Stimulated activated CD4-positive, alpha-beta T cell treated with anti-CD3 and anti-CD28 coated beads, Interleukin-2, amount 100 ng/mL, for 4 hours (primary cell): ENCODE measurements at regions not wholly inside any gene's neighbourhood (a gene's known extent, or its start where the extent isn't known, plus 50 kb on each side); places are given as distances from the start of the nearest gene placed in this dataset.

Experiments used
- DNase-seq: peaks from one replicate; pipeline ENCODE4 v3.0.0-alpha.2; 2020; ENCODE audit warnings: low read depth

- no peak for DNase-seq
Observed at GRCh38 chr3:177300842-177301241, 103.6 kb upstream of the TBL1XR1 start.

DNA sequence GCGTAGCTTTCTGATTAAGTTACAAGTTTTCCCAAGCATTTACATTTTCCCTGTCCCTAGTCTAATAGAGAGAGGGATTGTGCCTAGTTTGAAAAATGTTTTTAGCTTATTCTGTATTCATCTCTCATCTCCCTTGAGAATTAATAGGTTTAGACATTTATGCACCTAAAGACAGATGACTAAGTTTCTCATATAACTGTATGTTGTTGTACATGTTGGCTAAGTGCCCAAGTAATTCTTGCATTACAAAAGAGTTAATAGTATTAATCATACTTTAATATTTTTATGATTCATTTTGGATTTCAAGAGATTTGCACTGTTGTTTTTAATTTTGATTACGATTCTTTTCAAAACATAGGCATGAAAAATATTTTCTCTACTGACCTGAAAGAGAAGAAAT is 109.0 kb upstream of the TBL1XR1 start:
- no peak for DNase-seq

GRCh38 chr3:177307391-177307790 is 110.1 kb upstream of the TBL1XR1 start:
- no peak for DNase-seq

GRCh38 chr3:177307826-177308225 is 110.5 kb upstream of the TBL1XR1 start:
- DNase-seq = no peak

GRCh38 chr3:177308286-177308685 is 111.0 kb upstream of the TBL1XR1 start:
- DNase-seq = no peak

GRCh38 chr3:177308911-177309310 is 111.6 kb upstream of the TBL1XR1 start:
- no peak for DNase-seq

DNA sequence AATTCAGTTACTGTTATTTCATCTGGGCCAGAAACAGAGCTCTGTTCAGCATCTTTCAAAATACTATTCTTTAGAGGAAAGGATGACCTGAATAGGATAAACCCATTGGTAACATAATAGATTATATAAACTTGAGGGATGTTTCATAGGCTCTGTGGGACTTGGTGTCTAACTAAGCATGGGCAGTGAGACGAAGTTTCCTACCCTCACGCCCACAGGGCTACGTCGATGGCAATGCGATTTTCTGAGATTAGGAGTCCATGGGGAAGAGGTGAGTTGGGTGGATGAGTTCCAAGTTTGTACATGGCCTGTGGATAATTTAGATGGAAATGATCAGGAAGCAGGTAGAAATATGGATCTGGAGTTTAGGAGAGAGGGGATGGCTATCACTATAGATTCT is 115.2 kb upstream of the TBL1XR1 start:
- DNase-seq = no peak

DNA sequence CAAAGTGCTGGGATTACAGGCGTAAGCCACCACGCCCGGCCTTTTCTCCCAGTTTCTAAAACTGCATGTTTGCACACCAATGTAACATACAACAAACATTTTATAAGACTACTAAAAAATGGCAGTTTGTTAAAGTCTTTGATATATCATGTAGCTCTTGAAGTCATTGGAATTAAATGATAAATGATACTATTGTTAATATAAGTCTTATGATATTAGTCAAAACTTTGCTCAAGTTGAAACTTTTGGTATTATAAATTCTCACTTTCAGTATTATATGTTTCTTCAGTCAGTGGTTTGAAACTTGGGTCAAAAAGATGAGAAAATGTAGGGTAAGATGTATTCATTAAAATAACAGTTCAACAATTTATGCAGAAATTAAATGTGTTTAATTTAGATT is 117.6 kb upstream of the TBL1XR1 start:
- no peak for DNase-seq

DNA sequence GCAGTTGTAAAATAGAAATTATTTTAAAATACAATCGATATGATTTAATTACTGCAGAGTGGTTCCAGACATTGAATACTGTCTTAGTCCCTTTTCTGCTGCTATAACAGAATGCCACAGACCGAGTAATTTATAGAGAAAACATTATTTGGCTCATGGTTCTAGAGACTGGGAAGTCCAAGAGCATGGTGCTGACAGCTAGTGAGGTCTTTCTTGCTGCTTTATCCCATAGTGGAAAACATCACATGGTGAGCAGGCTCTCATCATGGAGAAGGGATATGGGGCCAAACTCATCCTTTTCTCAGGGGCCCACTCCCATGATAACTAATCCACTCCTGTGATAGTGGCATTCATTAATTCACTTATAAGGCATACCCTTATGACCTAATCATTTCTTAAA is 120.0 kb upstream of the TBL1XR1 start:
- no peak for DNase-seq

DNA sequence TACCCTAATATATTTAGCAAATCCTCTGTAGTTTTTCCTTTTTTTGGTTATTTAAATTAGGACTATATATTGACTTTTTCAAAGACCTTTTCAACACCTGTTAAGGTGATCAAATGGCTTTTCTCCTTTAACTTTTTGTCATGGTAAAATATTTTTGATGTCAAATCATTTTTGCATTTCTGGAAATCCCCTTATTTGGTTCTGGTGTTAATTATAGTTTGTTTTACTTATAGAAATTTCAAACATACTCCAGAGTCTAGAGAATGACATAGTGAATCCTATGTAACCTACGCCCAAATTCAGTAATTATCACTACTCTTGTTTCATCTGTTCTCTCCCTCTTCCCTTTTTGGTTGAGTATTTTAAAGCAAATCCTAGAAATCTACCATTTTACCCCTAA is 121.3 kb upstream of the TBL1XR1 start:
- DNase-seq = no peak

DNA sequence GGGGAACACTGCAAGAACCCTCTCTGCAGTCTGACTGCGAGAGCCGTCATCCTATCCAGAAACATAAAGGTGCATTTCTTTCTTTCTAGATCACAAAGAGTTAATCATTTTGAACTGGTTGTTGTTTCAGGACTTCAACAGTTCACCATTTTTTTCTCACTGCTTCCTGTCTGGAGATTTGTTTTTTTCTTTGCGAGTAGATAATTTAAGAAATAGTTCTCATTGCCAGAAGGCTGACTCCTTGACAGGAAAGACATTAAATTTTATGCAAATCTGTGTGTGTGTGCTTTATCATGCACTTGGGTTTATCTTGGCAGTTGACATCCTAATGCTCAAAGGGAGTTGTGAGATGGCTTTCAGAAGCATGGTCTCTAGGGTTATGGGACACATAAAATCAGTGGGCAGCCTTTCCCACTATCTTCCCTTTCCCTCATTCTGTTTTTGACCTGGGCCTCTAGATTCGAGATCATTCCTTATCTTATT is 123.5 kb upstream of the TBL1XR1 start:
- DNase-seq = no peak

DNA sequence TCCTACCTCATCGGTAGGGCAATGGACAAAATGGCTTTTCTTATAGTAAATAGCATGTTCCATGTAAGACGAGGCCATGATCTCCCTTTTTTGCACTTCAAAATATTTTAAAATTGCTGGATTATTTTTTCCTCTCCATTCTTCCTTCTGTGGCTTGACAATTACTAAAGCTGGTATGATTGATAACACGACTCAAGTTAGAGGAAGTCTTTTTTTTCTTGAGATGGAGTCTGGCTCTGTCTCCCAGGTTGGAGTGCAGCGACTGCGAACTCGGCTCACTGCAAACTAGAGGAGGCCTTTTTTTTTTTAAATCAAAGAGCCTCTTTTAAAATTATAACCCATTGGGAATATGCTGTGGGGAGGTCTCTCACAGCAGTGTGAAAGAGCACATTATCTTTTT is 124.5 kb upstream of the TBL1XR1 start:
- no peak for DNase-seq

- no peak for DNase-seq
Observed at GRCh38 chr3:177322881-177323280, 125.6 kb upstream of the TBL1XR1 start.

DNA sequence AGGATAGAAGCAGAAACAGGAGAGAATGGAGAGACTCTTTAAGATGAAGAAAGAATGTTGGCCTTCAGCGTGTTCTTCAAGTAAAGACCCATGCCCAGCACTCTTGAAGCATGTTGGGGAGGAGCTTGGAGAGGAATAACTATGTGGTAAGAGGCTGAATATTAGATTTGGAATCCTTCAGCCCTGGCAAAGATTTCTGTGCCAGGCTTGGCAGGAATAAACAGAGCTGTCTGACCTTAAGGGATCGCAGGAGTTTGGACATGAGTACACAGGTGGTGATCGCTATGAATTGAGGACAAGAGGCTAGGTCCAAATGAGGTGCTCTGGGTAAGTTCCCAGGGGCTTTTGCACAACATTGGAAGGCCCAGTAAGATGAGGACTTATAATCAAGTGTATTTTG is 132.6 kb upstream of the TBL1XR1 start:
- DNase-seq = no peak

GRCh38 chr3:177330779-177331178 is 133.5 kb upstream of the TBL1XR1 start:
- DNase-seq = no peak

DNA sequence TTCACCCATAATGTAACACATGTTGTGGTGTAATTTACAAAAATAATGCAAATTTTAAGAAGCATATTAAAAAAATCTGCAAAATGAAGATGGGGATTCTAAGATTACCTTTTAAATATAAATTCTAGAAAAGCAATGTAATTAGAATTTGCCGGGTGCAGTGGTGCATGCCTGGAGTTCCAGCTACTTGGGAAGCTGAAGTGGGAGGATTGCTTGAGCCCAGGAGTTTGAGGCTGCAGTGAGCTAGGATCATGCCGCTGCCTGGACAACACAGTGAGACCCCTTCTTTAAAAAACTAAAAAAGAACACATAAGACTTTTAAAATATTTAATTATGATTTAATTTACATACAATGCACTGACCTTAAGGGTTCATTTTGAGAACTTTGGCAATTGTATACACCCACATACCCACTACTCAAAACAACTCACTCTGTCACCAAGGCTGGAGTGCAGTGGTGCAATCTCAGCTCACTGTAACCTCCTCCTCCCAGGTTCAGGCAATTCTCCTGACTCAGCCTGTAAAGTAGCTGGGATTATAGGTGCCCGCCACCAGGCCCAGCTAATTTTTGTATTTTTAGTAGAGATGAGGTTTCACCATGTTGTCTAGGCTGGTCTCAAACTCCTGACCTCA is 134.0 kb upstream of the TBL1XR1 start:
- DNase-seq = no peak

GRCh38 chr3:177332955-177333354 is 135.7 kb upstream of the TBL1XR1 start:
- DNase-seq = no peak

DNA sequence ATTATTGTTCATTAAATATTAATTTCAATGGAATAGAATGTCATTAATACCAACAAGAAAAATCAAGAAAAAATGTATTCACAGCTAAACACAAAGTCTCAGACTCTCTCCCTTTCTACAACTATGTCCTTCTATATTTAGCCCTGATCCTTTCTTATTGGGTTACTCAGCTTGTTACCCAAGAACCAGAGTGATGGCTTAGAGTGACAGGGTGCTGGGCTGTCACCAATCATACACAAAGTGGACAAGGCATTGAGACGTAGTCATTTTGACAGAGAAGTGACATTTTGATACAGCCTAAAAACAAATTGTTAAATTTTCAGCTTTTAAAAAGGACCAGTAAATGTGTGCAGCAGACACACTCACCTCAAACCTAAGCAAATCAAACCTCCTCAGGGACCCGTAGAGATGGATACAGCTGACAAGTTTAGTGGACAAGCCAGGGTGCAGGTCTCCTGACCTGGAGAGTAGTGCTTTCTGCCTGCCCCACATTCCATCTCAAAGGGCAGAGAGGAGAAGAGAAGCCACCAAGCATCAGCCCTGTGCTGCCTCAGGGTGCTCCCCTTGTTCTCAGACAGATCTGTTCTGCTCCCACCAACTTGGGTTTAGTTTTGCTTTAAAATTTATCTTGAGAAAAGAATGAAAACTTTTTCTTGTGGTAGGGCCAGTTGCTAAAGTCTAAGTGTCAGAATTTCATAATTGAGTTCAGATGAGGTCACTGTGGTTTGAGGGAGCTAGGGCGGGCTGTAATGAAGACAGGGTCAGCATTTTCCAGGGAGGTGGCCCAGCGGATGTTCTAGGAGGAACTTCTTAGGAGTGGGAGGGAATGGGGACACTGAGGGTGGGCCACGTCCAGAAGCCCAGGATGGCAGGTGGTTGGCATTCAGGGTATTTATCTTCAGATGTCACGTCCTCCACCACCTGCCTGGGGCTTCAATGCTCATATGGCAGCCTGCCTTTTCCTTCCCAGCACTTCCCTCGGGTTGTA is 136.5 kb upstream of the TBL1XR1 start:
- DNase-seq = no peak

DNA sequence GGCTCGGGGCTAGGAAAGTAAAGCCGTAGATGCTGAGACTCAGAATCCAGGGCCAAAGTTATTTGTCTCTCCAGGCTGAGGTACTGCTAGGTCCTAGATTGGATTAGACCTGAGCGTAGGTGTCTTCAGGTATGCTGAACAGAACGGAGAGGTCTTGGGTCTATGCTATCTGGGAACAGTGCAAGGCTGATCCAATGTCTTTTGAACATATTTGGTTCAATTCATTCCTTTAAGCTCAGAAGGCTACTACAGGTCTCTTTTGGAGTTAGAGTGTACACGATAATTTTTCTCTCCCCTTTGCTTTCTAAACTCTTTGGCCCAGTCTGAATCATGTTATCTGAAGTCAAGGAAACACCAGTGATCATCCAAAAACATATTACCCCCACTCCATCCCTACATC is 137.5 kb upstream of the TBL1XR1 start:
- no peak for DNase-seq

GRCh38 chr3:177335728-177336127 is 138.4 kb upstream of the TBL1XR1 start:
- DNase-seq = no peak

- DNase-seq = no peak
Observed at GRCh38 chr3:177336873-177337450, 139.7 kb upstream of the TBL1XR1 start.

DNA sequence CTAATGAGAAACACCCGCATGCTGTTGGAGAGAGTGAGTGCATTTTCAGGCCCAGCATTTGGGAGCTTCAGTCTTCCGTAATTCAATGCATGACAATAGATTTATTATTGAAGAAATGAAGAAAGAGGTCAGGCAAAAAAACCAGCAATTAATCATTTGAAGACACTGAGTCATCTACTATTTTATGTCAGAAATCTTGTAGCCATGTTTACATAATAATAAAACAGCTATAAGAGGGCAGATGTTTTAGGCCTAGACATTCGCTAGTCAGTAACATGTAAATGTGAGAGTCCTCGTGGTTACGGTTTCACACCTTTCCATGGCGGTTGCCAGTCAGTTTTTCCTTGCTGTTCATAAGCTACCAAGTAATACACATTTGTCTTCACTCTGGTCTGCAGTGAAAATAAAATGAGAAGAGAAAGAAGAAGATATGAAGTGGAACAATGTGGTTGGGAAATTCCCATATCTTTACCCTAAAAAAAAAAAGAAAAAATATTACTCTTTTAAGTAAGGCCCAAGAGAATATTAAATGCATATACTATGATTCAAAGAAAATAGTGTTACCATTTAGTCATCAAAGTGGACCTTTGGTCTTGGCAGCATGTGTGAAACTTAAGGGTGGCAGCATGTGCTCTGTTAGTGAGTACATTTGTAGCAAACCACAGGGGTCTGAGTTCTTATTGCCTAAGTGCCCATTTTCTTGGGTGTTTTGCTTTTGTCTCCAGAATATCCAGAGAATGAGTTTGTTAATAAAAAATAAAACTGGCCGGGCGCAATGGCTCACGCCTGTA is 140.5 kb upstream of the TBL1XR1 start:
- DNase-seq = peak; percentile 59
